Calu3 (cell line): ENCODE measurements at regions not wholly inside any gene's neighbourhood (a gene's known extent, or its start where the extent isn't known, plus 50 kb on each side); places are given as distances from the start of the nearest gene placed in this dataset.

Source experiments
- BruUV-seq: library from RNA; stranded (reverse); fragments of 400-500 nt; replicated peaks from 2 replicates; lab custom pipeline; 2021; lab: Mats Ljungman, UMichigan
- CTCF ChIA-PET: fragments of 300-600 bp; sonication (Branson Sonifier 250); formaldehyde crosslinking; loops from one replicate; lab custom pipeline; 2022; ENCODE audit warnings: antibody characterized with exemption; lab: Charles Lee
- DNase-seq: peaks from one replicate; pipeline ENCODE4 v3.0.0; 2022
- H3K27ac Mint-ChIP-seq: one replicate; pipeline ENCODE4 v1.8.0; 2022; ENCODE audit warnings: mixed read lengths; ENCODE audit not compliant: unreplicated experiment
- H3K27me3 Mint-ChIP-seq: one replicate; pipeline ENCODE4 v1.8.0; 2022; ENCODE audit warnings: mixed read lengths; ENCODE audit not compliant: unreplicated experiment
- H3K36me3 Mint-ChIP-seq: one replicate; pipeline ENCODE4 v1.8.0; 2022; ENCODE audit warnings: mild to moderate bottlenecking, moderate library complexity, mixed read lengths; ENCODE audit not compliant: insufficient read depth, unreplicated experiment
- H3K4me1 Mint-ChIP-seq: one replicate; pipeline ENCODE4 v1.8.0; 2022; ENCODE audit warnings: mild to moderate bottlenecking, low read depth, mixed read lengths; ENCODE audit not compliant: unreplicated experiment
- H3K4me3 Mint-ChIP-seq: one replicate; pipeline ENCODE4 v1.8.0; 2022; ENCODE audit warnings: mild to moderate bottlenecking, low read depth, moderate library complexity, mixed read lengths; ENCODE audit not compliant: unreplicated experiment
- H3K9me3 Mint-ChIP-seq: one replicate; pipeline ENCODE4 v1.8.0; 2022; ENCODE audit warnings: low read depth, mixed read lengths; ENCODE audit not compliant: unreplicated experiment
- intact Hi-C: fragments of 100-400 bp; cut with micrococcal nuclease; formaldehyde crosslinking; loops from one replicate; pipeline ENCODE4 v1.10.0; 2022; ENCODE audit not compliant: unreplicated experiment
- TF ChIP-seq, protein P1 (sequence below): fragments of 200-600 bp; IDR thresholded peaks from one replicate; pipeline ENCODE4 v1.8.0; 2022; ENCODE audit warnings: antibody characterized with exemption; ENCODE audit not compliant: unreplicated experiment

DNA sequence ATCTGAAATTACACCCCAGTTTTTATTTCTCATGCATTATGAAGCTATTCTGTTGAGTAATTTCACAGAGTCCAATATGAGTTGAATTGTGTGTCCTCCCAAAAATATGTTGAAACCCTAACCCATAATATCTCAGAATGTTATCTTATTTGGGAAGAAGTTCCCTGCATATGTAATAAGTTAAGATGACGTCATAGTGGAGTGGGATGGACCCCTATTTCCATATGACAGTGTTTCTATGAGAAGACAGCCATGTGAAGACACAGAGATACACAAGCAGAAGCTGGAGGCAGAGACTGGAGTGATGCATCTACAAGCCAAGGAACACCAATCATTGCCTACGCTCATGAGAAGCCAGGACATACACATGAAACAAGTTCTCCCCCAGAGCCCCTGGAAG, 81.3 kb downstream of the RFPL4B start:
- CTCF ChIA-PET, result interaction anchor here (1.4 kb wide), 1 partner anchor 15 kb away, joined by 3 read pairs; no protein-coding TSS in a partner anchor
- no TSS peak for BruUV-seq
- DNase-seq, result no peak
- TF ChIP-seq, protein P1, sequence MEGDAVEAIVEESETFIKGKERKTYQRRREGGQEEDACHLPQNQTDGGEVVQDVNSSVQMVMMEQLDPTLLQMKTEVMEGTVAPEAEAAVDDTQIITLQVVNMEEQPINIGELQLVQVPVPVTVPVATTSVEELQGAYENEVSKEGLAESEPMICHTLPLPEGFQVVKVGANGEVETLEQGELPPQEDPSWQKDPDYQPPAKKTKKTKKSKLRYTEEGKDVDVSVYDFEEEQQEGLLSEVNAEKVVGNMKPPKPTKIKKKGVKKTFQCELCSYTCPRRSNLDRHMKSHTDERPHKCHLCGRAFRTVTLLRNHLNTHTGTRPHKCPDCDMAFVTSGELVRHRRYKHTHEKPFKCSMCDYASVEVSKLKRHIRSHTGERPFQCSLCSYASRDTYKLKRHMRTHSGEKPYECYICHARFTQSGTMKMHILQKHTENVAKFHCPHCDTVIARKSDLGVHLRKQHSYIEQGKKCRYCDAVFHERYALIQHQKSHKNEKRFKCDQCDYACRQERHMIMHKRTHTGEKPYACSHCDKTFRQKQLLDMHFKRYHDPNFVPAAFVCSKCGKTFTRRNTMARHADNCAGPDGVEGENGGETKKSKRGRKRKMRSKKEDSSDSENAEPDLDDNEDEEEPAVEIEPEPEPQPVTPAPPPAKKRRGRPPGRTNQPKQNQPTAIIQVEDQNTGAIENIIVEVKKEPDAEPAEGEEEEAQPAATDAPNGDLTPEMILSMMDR, result no peak
- H3K36me3 Mint-ChIP-seq, result no peaks in the 10 kb centered on the region
- intact Hi-C loops, result no loop called here
- no peak overlapping the region for H3K4me3 Mint-ChIP-seq
- H3K4me1 Mint-ChIP-seq, result no peaks in the 10 kb centered on the region
- no peaks in the 10 kb centered on the region for H3K9me3 Mint-ChIP-seq
- no peak overlapping the region for H3K27ac Mint-ChIP-seq
- no peaks in the 10 kb centered on the region for H3K27me3 Mint-ChIP-seq

- no peak for DNase-seq
- intact Hi-C loops, result no loop called here
Measured at GRCh38 chr6:112429226-112429625, 82.1 kb downstream of the RFPL4B start.

DNA sequence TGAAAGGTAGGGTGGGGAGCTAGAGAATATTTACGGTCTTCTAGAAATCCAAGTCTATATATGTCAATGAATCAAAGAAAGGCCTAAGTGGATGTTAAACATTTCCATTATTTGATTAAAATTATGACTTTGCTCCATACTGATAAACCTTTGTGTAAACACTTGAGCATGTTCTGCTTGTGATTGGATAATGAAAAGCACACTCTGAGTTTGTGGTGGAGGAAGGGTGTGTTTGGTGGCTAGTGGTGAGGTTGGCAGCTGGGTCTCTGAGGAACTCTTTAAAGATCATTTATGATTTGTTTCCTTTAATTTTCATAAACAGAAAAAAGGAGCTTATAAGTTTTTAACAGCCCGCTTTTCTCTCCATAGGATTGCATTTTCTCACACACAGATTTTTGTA, 84.7 kb downstream of the RFPL4B start:
- TF ChIP-seq, protein P1, result no peak
- H3K27me3 Mint-ChIP-seq, result no peaks in the 10 kb centered on the region
- H3K9me3 Mint-ChIP-seq, result no peaks in the 10 kb centered on the region
- H3K4me3 Mint-ChIP-seq, result no peak overlapping the region
- H3K27ac Mint-ChIP-seq, result no peak overlapping the region
- H3K4me1 Mint-ChIP-seq, result no peaks in the 10 kb centered on the region
- BruUV-seq, result no TSS peak
- H3K36me3 Mint-ChIP-seq, result no peaks in the 10 kb centered on the region
- DNase-seq, result no peak
- intact Hi-C loops, result no loop called here
- CTCF ChIA-PET, result no interaction called here

More at GRCh38 chr6:112429226-112429625, 82.1 kb downstream of the RFPL4B start:
- CTCF ChIA-PET, result no interaction called here
- Mint-ChIP-seq H3K4me1 (no peaks in the 10 kb centered on the region), H3K27me3 (no peaks in the 10 kb centered on the region), H3K36me3 (no peaks in the 10 kb centered on the region), H3K9me3 (no peaks in the 10 kb centered on the region), H3K4me3 (no peak overlapping the region), H3K27ac (no peak overlapping the region)
- BruUV-seq, result no TSS peak
- TF ChIP-seq, protein P1, result no peak

GRCh38 chr6:112432853-112433252, 85.7 kb downstream of the RFPL4B start:
- Mint-ChIP-seq H3K4me3 (no peak overlapping the region), H3K9me3 (no peaks in the 10 kb centered on the region), H3K27me3 (no peaks in the 10 kb centered on the region), H3K4me1 (no peaks in the 10 kb centered on the region), H3K36me3 (no peaks in the 10 kb centered on the region), H3K27ac (no peak overlapping the region)
- no peak for DNase-seq
- TF ChIP-seq, protein P1, result no peak
- BruUV-seq, result no TSS peak
- CTCF ChIA-PET, result no interaction called here
- intact Hi-C loops, result no loop called here
